HEK293 (cell line): ENCODE measurements at regions not wholly inside any gene's neighbourhood (a gene's known extent, or its start where the extent isn't known, plus 50 kb on each side); places are given as distances from the start of the nearest gene placed in this dataset.

Experiments
- CTCF ChIA-PET: fragments of 350-600 bp; formaldehyde crosslinking; extraction: SDS; loops from one replicate; lab custom pipeline; 2021; ENCODE audit warnings: antibody characterized with exemption; lab: Yijun Ruan, JAX
- POLR2A ChIA-PET: fragments of 300-600 bp; formaldehyde crosslinking; extraction: SDS; loops from one replicate; lab custom pipeline; 2020; ENCODE audit warnings: antibody characterized with exemption, inconsistent platforms; lab: Yijun Ruan, JAX
- H3K27ac ChIP-seq: fragments of 200-500 bp; sonication (Bioruptor generic); 2 replicates; pipeline ENCODE4 v1.5.1; 2014; ENCODE audit warnings: low read depth, low read length, control low read depth, inconsistent platforms; ENCODE audit errors: extremely low read depth
- H3K36me3 ChIP-seq, 2 experiments: fragments of 200-500 bp in 1 of 2; sonication (Bioruptor generic) in 1 of 2; 1 replicate in 1 of 2; 2 replicates in 1 of 2; pipeline ENCODE4 v1.5.1; 2014 to 2017; ENCODE audit warnings: inconsistent platforms in 2 of 2, low read length in 2 of 2; ENCODE audit not compliant: control insufficient read depth in 2 of 2, insufficient read depth in 1 of 2
- H3K4me1 ChIP-seq: fragments of 200-500 bp; sonication (Bioruptor generic); 2 replicates; pipeline ENCODE4 v1.5.1; 2014; ENCODE audit warnings: mild to moderate bottlenecking, low read length, inconsistent platforms; ENCODE audit not compliant: control insufficient read depth, insufficient read depth
- H3K4me3 ChIP-seq: 2 replicates; pipeline ENCODE4 v1.5.1; 2011; ENCODE audit warnings: low read depth, mild to moderate bottlenecking, control low read depth, low read length, moderate library complexity
- H3K9me3 ChIP-seq: fragments of 200-500 bp; sonication (Bioruptor generic); 2 replicates; pipeline ENCODE4 v1.5.1; 2014; ENCODE audit warnings: low read depth, low read length, inconsistent platforms; ENCODE audit not compliant: control insufficient read depth, insufficient read depth
- FEZF1 ChIP-seq: fragments of 450-650 bp; formaldehyde crosslinking; IDR thresholded peaks from 2 replicates; pipeline ENCODE4 v1.5.1; 2016; ENCODE audit warnings: missing biosample characterization, missing genetic modification characterization
- KLF10 ChIP-seq: fragments of 450-650 bp; IDR thresholded peaks from 2 replicates; pipeline ENCODE4 v1.5.1; 2018; ENCODE audit warnings: missing biosample characterization, mild to moderate bottlenecking, missing genetic modification characterization
- TCF7L2 ChIP-seq: IDR thresholded peaks from 2 replicates; pipeline ENCODE4 v1.6.1; 2011; ENCODE audit warnings: low read depth, mild to moderate bottlenecking, inconsistent platforms, low read length, moderate library complexity, borderline replicate concordance
- ZBTB21 ChIP-seq: fragments of 450-650 bp; formaldehyde crosslinking; IDR thresholded peaks from 2 replicates; pipeline ENCODE4 v1.5.1; 2017; ENCODE audit warnings: missing biosample characterization, missing genetic modification characterization
- ZFHX2 ChIP-seq: fragments of 450-650 bp; formaldehyde crosslinking; conservative IDR thresholded peaks from 2 replicates; pipeline ENCODE4 v1.5.1; 2016; ENCODE audit warnings: missing biosample characterization, missing genetic modification characterization
- ZNF214 ChIP-seq: fragments of 450-650 bp; formaldehyde crosslinking; IDR thresholded peaks from 2 replicates; pipeline ENCODE4 v1.5.1; 2017; ENCODE audit warnings: missing biosample characterization, mild to moderate bottlenecking, missing genetic modification characterization, borderline replicate concordance
- ZNF324 ChIP-seq: fragments of 450-650 bp; formaldehyde crosslinking; IDR thresholded peaks from 2 replicates; pipeline ENCODE4 v1.5.1; 2016; ENCODE audit warnings: missing biosample characterization, missing genetic modification characterization
- ZNF426 ChIP-seq: fragments of 450-650 bp; formaldehyde crosslinking; IDR thresholded peaks from 2 replicates; pipeline ENCODE4 v1.5.1; 2017; ENCODE audit warnings: missing biosample characterization, missing genetic modification characterization, mild to moderate bottlenecking, inconsistent platforms, moderate library complexity
- ZNF555 ChIP-seq: fragments of 450-650 bp; formaldehyde crosslinking; conservative IDR thresholded peaks from 2 replicates; pipeline ENCODE4 v1.5.1; 2017; ENCODE audit warnings: missing biosample characterization, mild to moderate bottlenecking, missing genetic modification characterization, inconsistent platforms
- ZNF571 ChIP-seq: fragments of 450-650 bp; formaldehyde crosslinking; IDR thresholded peaks from 2 replicates; pipeline ENCODE4 v1.5.0; 2017; ENCODE audit warnings: missing biosample characterization, missing genetic modification characterization
- ZNF624 ChIP-seq: fragments of 450-650 bp; formaldehyde crosslinking; IDR thresholded peaks from 2 replicates; pipeline ENCODE4 v1.5.1; 2017; ENCODE audit warnings: missing biosample characterization, missing genetic modification characterization
- ZNF629 ChIP-seq: fragments of 450-650 bp; formaldehyde crosslinking; IDR thresholded peaks from 2 replicates; pipeline ENCODE4 v1.5.1; 2017; ENCODE audit warnings: missing biosample characterization, missing genetic modification characterization
- ZNF664 ChIP-seq: fragments of 450-650 bp; formaldehyde crosslinking; IDR thresholded peaks from 2 replicates; pipeline ENCODE4 v1.5.1; 2016; ENCODE audit warnings: missing biosample characterization, missing genetic modification characterization
- ZNF76 ChIP-seq: fragments of 450-650 bp; formaldehyde crosslinking; IDR thresholded peaks from 2 replicates; pipeline ENCODE4; 2016; ENCODE audit warnings: low read depth, missing biosample characterization, missing genetic modification characterization, borderline replicate concordance
- ZNF837 ChIP-seq: fragments of 450-650 bp; formaldehyde crosslinking; IDR thresholded peaks from 2 replicates; pipeline ENCODE4 v1.5.1; 2016; ENCODE audit warnings: missing biosample characterization, missing genetic modification characterization
- TF ChIP-seq, protein P1 (sequence below): fragments of 450-650 bp; formaldehyde crosslinking; IDR thresholded peaks from 2 replicates; pipeline ENCODE4 v1.5.1; 2016; ENCODE audit warnings: missing biosample characterization, missing genetic modification characterization
- TF ChIP-seq, protein P2 (sequence below): fragments of 450-650 bp; formaldehyde crosslinking; IDR thresholded peaks from 2 replicates; pipeline ENCODE4 v1.5.1; 2016; ENCODE audit warnings: missing biosample characterization, missing genetic modification characterization
- TF ChIP-seq, protein P3 (sequence below): fragments of 450-650 bp; formaldehyde crosslinking; optimal IDR thresholded peaks from 2 replicates; pipeline ENCODE3; 2016; ENCODE audit warnings: missing biosample characterization, mild to moderate bottlenecking, missing genetic modification characterization
- TF ChIP-seq, protein P4 (sequence below): fragments of 450-650 bp; formaldehyde crosslinking; IDR thresholded peaks from 2 replicates; pipeline ENCODE4 v1.5.1; 2016; ENCODE audit warnings: missing biosample characterization, missing genetic modification characterization
- TF ChIP-seq, protein P5 (sequence below): fragments of 450-650 bp; formaldehyde crosslinking; IDR thresholded peaks from 2 replicates; pipeline ENCODE4 v1.5.1; 2016; ENCODE audit warnings: missing biosample characterization, missing genetic modification characterization

DNA sequence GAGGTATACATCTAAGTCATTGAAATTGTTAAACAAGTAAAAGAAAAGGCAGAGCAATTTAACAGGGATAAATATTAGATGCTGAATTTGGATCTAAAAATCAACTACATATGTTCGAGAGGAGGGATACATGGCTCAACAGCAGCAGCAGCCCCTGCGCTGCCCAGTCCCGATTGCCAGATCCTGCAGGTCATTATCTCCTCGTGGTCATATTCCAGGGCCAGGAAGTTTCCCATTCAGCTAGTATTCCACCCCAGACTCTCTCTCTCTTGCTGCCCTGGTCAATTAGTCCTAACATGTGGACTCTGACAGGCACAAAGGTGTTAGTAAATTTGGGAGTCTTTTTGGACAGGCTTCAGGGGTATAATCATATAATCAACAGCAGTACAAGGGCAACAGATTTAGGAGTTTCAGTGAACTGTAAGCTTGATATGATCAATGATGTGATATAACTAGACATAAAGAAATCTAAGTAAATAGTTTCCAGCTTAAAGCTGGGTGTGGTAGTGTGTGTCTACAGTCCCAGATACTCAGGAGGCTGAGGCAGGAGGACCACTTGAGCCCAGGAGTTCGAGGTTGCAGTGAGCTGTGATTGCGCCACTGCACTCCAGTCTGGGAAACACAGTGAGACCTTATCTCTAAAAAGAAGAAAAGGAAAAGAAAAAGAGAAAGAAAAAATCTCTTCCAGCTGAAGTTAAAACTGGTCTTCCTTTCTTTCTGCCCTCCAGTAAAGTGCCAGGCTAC lies 96.5 kb upstream of the MED13 start:
- H3K9me3 ChIP-seq = no peaks in the 10 kb centered on the region
- no peak overlapping the region for H3K27ac ChIP-seq
- no peaks in the 10 kb centered on the region for H3K36me3 ChIP-seq
- POLR2A ChIA-PET = interaction anchor here (1.2 kb wide), 1 partner anchor 20 kb away, joined by 3 read pairs; no protein-coding TSS in a partner anchor
- TF ChIP-seq ZFHX2 (tag by site-specific recombination) (no peak), ZNF837 (no peak), ZNF214 (tag by site-specific recombination) (no peak), ZNF629 (tag by site-specific recombination) (no peak), FEZF1 (tag by site-specific recombination) (no peak), ZNF426 (tag by site-specific recombination) (no peak), ZBTB21 (tag by site-specific recombination) (no peak), ZNF571 (tag by site-specific recombination) (no peak), ZNF324 (tag by site-specific recombination) (no peak), ZNF555 (no peak), ZNF624 (tag by site-specific recombination) (no peak)
- TF ChIP-seq, protein P1, sequence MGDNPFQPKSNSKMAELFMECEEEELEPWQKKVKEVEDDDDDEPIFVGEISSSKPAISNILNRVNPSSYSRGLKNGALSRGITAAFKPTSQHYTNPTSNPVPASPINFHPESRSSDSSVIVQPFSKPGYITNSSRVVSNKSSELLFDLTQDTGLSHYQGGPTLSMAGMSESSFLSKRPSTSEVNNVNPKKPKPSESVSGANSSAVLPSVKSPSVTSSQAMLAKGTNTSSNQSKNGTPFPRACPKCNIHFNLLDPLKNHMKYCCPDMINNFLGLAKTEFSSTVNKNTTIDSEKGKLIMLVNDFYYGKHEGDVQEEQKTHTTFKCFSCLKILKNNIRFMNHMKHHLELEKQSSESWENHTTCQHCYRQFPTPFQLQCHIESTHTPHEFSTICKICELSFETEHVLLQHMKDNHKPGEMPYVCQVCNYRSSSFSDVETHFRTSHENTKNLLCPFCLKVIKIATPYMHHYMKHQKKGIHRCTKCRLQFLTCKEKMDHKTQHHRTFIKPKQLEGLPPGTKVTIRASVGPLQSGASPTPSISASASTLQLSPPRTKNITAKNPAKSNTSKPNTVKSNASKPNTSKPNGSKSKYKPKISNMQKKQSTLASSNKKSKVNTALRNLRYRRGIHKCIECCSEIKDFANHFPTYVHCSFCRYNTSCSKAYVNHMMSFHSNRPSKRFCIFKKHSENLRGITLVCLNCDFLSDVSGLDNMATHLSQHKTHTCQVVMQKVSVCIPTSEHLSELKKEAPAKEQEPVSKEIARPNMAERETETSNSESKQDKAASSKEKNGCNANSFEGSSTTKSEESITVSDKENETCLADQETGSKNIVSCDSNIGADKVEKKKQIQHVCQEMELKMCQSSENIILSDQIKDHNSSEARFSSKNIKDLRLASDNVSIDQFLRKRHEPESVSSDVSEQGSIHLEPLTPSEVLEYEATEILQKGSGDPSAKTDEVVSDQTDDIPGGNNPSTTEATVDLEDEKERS (tag by site-specific recombination) = no peak
- TF ChIP-seq, protein P2, sequence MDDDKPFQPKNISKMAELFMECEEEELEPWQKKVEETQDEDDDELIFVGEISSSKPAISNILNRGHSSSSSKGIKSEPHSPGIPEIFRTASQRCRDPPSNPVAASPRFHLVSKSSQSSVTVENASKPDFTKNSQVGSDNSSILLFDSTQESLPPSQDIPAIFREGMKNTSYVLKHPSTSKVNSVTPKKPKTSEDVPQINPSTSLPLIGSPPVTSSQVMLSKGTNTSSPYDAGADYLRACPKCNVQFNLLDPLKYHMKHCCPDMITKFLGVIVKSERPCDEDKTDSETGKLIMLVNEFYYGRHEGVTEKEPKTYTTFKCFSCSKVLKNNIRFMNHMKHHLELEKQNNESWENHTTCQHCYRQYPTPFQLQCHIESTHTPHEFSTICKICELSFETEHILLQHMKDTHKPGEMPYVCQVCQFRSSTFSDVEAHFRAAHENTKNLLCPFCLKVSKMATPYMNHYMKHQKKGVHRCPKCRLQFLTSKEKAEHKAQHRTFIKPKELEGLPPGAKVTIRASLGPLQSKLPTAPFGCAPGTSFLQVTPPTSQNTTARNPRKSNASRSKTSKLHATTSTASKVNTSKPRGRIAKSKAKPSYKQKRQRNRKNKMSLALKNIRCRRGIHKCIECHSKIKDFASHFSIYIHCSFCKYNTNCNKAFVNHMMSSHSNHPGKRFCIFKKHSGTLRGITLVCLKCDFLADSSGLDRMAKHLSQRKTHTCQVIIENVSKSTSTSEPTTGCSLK (tag by site-specific recombination) = no peak
- TF ChIP-seq, protein P3, sequence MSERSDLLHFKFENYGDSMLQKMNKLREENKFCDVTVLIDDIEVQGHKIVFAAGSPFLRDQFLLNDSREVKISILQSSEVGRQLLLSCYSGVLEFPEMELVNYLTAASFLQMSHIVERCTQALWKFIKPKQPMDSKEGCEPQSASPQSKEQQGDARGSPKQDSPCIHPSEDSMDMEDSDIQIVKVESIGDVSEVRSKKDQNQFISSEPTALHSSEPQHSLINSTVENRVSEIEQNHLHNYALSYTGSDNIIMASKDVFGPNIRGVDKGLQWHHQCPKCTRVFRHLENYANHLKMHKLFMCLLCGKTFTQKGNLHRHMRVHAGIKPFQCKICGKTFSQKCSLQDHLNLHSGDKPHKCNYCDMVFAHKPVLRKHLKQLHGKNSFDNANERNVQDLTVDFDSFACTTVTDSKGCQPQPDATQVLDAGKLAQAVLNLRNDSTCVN (tag by site-specific recombination) = no peak
- CTCF ChIA-PET = interaction anchor here (0.6 to 0.8 kb wide), 7 partner anchors 11 to 734 kb away, joined by 3 to 5 read pairs (median 3); no protein-coding TSS in a partner anchor
- peaks cover 9% of the 10 kb centered on the region for H3K4me1 ChIP-seq
- no peak overlapping the region for H3K4me3 ChIP-seq

DNA sequence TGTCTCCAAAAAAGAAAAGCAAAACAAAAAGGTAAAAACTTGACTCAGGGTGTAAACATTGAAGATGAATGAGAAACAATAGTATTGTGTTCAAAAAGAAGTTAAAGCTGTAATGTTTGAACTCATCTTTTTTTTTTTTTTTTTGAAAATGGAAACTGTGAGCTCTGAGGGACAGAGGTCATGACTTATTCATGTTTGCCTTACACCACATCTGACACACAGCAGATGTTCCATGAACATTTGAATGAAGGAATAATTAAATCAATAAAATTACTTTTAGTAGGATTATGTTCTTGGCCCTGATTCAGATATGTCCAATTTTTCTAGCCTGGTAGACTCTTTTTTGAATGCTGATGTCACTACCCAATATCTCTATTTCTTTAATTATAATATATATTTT lies 95.7 kb upstream of the MED13 start:
- ChIA-PET POLR2A (no interaction called here), CTCF (interaction anchor here (0.6 to 0.7 kb wide), 5 partner anchors 11 to 734 kb away, joined by 3 to 6 read pairs (median 4); no protein-coding TSS in a partner anchor)
- H3K4me1 ChIP-seq = peaks cover 9% of the 10 kb centered on the region
- no peak overlapping the region for H3K4me3 ChIP-seq
- H3K9me3 ChIP-seq = no peaks in the 10 kb centered on the region
- no peaks in the 10 kb centered on the region for H3K36me3 ChIP-seq
- H3K27ac ChIP-seq = no peak overlapping the region
- no peak for TF ChIP-seq ZNF664 (tag by site-specific recombination)
- no peak for TF ChIP-seq TCF7L2
- TF ChIP-seq KLF10 (tag by site-specific recombination) = no peak
- TF ChIP-seq, protein P4, sequence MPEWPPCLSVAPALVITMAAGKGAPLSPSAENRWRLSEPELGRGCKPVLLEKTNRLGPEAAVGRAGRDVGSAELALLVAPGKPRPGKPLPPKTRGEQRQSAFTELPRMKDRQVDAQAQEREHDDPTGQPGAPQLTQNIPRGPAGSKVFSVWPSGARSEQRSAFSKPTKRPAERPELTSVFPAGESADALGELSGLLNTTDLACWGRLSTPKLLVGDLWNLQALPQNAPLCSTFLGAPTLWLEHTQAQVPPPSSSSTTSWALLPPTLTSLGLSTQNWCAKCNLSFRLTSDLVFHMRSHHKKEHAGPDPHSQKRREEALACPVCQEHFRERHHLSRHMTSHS (tag by site-specific recombination) = no peak
- TF ChIP-seq ZNF76 (tag by site-specific recombination) = no peak
- TF ChIP-seq, protein P5, sequence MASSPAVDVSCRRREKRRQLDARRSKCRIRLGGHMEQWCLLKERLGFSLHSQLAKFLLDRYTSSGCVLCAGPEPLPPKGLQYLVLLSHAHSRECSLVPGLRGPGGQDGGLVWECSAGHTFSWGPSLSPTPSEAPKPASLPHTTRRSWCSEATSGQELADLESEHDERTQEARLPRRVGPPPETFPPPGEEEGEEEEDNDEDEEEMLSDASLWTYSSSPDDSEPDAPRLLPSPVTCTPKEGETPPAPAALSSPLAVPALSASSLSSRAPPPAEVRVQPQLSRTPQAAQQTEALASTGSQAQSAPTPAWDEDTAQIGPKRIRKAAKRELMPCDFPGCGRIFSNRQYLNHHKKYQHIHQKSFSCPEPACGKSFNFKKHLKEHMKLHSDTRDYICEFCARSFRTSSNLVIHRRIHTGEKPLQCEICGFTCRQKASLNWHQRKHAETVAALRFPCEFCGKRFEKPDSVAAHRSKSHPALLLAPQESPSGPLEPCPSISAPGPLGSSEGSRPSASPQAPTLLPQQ (tag by site-specific recombination) = no peak
